SK-N-MC (cell line): ENCODE measurements at regions not wholly inside any gene's neighbourhood (a gene's known extent, or its start where the extent isn't known, plus 50 kb on each side); places are given as distances from the start of the nearest gene placed in this dataset.

ENCODE experiments used
- EZH2 ChIP-seq: fragments of 200-600 bp; sonication (generic); IDR thresholded peaks from one replicate; pipeline ENCODE4 v1.6.1; 2017; ENCODE audit warnings: antibody characterized with exemption
- FOXP2 ChIP-seq: optimal IDR thresholded peaks from 2 replicates; pipeline ENCODE3; 2011; ENCODE audit warnings: mild to moderate bottlenecking, moderate library complexity; ENCODE audit not compliant: insufficient read depth; ENCODE audit errors: extremely low read length, control extremely low read depth
- POLR2AphosphoS5 ChIP-seq: IDR thresholded peaks from 2 replicates; pipeline ENCODE4 v1.6.1; 2012; ENCODE audit warnings: mild to moderate bottlenecking, low read depth, low read length, borderline replicate concordance

- no peak for TF ChIP-seq EZH2
- TF ChIP-seq POLR2AphosphoS5, result no peak
- TF ChIP-seq FOXP2, result no peak
These were observed 117.2 kb upstream of the MEIS2 start for GRCh38 chr15:37217567-37217966.
